DMS79 treated with DMSO at 0.1 percent for 48 hours (cell line): ENCODE measurements at regions not wholly inside any gene's neighbourhood (a gene's known extent, or its start where the extent isn't known, plus 50 kb on each side); places are given as distances from the start of the nearest gene placed in this dataset.
"Not testable (repeated sequence)": the region's sequence is repeated elsewhere in the genome, so short reads cannot be mapped to it uniquely, and the experiment has no call there.

ENCODE experiments used
- DNase-seq: peaks from one replicate; lab custom pipeline; 2025; lab: John Stamatoyannopoulos, UW

DNA sequence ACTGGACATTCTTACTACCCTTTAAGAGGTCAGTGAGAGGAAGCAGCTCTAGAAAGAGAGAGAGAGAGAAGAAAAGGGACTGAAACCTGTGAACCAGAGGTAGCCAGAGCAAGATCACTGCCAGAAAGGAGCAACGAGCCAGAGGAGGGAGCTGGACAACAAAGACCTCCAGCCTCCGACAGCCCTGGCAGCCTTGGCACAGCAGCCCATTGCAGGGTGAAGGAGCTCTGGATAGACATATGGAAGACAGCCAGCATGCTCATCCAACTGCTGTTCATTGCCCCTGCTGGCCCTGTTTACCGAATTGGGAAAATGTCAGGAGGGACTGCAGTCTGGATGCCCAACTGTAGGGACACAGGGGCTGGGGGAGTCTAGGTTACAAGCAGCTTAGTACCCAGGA is 228.4 kb upstream of the SLC35G4 start:
- no peak for DNase-seq

DNA sequence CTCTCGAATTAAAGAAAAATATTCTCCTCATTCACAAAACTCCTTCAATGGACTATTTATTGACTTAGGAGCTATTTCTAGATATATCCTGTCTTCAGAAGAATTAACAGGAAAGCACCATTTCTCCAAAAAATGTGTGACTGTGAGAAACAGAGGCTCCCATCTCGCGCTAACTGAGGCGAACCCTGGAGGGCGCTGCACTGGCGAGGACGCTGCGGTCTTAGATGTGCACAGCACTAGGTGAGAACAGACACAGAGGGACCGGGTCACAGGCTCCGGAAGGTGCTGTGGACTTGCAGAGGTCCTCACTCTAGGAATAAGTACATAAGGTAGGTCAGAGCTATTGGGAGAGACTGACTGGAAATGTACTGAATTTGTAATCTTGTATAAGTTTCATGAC is 229.7 kb upstream of the SLC35G4 start:
- no peak for DNase-seq

DNA sequence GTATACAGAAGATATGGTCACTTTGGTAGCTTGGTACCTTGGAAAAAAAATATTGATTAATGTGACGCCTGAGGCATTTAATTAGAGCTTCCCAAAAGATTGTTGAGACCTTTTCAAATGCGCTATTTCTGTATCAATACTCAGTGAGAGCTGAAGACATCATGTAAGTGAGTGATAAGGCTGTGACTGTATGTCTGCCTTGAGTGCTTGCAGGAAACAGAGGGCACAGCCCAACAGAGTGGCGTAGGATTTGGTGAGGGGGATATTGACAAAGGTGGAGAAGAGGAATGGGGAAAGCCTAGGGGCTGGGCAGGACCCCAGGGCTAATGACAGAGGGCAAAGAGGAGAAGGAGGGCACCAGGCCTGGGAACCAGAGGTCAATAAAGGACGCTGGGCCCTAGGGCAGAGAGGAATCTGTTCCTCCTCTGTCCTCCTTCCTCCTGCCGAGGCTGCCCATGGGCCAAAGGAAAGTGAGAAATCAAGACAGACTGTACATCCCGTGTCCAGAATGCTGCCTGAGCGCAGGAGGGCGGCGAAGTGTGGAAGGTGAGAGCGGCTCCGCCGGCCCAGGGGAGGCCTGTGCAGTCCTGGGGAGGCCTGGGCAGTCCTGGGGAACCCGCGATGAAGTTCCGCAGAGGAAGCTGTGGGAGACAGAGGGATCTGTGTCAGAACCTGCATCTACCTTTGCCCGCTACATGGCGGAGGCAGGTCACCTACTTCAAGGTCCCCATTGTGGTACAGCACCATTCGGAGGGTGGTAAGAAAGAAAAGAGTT is 228.6 kb upstream of the PIEZO2 start:
- no peak for DNase-seq

DNA sequence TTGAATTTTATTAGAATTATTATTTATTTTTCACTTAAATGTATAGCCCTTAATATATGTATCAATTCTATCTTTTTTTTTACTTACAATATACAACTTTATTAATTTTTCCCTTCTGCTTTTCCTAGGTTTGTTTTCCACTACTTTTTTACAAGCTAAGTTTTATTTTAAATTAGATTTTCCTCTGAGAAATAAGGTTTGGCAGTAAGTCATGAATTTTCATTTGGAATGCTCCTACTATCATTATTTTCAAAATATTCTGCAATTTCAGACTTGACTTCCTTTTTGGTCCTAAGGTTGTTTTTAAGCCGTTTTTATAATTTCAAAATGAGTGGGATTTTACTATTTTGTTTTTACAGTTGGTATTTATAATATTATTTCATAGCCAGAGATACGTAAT is 222.8 kb upstream of the PIEZO2 start:
- no peak for DNase-seq

DNA sequence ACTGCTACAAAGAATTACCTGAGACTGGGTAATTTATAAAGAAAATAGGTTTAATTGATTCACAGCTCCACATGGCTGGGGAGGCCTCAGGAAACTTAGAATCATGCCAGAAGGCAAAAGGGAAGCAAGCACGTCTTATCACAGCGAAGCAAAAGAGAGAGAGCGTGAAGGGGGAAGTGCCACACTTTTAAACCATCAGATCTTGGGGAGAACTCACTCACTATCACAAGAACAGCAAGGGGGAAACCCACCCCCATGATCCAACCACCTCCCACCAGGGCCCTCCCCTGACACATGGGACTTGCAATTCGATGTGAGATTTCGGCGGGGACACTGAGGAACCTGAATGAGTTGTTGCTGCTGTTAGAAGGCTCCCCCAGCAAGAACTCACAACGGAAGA is 220.2 kb upstream of the PIEZO2 start:
- DNase-seq = no peak

DNA sequence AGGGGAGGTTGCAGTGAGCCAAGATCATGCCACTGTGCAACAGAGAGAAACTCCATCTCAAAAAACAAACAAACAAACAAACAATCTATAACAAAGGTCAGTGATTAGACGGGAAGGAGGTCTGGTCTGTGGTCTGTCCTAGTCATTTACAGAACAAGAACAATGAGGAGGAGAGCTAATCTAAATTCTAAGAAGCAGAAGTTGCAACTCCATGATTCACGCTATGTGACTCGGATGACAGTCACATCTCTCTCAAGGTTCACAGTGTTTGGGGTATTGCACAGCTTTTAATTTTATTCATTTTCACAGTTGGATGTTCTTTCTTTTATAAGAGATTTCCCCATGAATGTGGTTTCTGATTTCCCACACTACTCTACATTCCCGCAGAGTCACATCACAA is 218.7 kb upstream of the PIEZO2 start:
- DNase-seq = no peak

DNA sequence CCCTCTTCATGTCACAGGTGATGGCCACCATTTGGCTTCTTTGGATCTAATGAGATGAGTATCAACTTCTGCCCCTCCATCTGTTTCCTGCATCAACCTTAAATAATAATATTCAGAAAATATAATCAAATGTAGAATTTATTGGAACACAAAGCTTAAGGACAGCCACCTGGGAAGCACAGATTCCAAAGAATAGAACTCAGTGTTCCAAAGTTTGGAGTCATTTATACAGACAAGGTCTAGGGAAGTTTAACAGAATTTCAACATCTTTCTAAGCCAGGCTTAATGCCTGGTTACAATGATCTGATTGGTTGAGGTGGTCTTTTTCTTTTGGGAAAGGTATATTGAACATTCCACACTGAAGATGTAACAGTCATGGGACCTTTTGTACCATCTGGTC is 218.0 kb upstream of the PIEZO2 start:
- no peak for DNase-seq

DNA sequence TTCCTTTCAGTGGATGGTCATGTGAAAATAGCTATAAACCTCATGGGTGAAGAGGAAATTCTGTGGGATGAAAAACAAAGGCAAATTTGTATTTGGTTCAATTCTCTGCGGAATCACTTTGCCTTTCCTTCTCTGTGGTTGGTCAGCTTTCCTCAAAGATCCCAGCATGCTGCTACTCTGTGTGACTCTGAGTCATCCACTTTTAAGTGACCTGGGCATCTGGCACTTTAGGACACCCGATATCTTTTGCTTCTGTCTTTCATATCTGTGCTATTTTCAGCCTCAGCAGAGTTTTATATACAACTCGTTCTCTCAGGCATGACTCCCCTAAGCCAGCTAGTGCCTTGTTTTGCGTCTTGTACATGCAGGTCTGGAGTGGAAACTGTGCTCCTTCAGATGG is 217.0 kb upstream of the PIEZO2 start:
- peak; percentile 63 for DNase-seq

DNA sequence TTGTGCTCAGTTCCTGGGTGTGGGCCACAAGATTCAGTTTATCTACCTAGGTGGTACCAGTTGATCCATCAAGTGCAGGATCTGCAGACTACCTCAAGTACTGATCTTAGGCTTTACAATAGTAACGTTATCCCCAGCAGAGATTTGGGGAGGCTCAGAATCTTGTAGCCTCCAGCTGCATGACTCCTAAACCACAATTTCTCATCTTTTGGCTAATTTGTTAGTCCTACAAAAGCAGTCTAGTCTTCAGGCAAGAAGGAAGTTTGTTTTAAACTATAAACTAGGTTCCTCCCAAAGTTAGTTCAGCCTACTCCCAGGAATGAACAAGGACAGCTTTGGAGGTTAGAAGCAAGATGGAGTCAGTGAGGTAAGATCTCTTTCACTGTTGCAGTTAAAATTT is 213.5 kb upstream of the PIEZO2 start:
- no peak for DNase-seq

DNA sequence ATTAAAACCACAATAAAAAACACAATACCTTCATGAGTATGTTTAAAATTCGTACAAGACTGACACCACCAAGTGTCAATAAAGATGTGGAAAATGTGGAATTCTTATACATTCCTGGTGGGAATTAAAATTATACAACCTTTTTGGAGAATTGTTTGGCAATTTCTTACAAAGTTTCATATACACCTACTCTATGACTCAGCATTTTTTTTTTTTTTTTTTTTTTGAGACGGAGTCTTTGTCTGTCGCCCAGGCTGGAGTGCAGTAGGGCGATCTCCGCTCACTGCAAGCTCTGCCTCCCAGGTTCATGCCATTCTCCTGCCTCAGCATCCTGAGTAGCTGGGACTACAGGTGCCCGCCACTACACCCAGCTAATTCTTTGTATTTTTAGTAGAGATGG is 212.5 kb upstream of the PIEZO2 start:
- DNase-seq = not testable (repeated sequence)

DNA sequence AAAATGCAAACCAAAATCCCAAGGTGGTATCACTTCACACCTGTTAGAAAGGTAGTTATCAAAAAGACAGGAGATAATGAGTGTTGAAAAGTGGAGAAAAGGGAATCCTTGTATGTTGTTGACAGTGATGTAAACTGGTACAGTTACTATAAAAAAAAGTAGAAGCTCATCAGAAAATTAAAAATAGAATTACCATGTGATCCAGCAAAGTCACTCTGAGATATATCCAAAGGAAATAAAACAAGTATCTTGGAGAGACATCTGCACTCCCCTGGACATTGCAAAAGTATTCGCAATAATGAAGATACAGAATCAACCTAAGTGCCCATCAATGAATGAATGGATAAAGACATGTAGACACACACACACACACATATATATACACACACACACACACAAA is 208.3 kb upstream of the PIEZO2 start:
- no peak for DNase-seq

DNA sequence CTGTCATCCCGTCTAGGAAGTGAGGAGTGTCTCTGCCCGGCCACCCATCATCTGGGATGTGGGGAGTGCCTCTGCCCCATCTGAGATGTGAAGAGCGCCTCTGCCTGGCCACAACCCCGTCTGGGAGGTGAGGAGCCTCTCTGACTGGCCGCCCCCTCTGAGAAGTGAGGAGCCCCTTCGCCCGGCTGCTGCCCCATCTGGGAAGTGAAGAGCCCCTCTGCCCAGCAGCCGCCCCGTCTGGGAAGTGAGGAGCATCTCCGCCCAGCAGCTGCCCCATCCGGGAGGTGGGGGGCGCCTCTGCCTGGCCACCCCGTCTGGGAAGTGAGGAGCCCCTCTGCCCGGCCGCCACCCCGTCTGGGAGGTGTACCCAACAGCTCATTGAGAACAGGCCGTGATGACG is 195.2 kb upstream of the PIEZO2 start:
- not testable (repeated sequence) for DNase-seq

DNA sequence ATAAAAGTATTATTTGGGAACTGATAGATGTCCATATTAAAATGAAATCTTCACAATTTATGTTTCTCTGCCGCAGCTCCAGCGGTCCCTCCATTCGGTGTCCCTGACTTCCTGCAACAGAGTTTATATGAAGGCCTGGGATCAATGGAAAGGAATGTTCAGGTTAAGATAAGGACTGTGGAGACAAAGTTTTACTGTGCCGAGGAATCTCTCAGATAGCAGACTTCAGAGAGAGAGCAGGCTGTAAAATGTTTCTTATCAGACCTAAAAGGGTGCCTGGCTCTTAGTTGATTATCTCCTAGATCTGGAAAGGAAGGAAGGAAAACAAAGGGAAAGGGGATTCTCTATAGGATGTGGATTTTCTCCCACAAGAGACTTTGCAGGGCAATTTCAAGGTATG is 193.7 kb upstream of the PIEZO2 start:
- no peak for DNase-seq

DNA sequence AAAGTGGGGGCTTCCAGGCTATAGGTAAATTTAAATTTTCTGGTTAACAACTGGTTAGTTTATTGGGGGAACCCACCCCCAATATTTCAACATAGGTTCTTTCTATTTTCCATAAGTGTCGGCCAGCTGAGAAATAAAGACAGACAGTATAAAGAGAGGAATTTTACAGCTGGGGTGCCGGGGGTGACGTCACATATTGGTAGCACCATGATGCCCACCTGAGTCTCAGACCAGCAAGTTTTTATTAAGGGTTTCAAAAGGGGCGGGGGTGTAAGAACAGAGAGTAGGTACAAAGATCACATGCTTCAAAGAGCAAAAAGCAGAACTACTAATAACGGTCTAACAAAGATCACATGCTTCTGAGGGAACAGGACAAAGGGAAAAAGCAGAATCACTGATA is 192.7 kb upstream of the PIEZO2 start:
- DNase-seq = not testable (repeated sequence)

DNA sequence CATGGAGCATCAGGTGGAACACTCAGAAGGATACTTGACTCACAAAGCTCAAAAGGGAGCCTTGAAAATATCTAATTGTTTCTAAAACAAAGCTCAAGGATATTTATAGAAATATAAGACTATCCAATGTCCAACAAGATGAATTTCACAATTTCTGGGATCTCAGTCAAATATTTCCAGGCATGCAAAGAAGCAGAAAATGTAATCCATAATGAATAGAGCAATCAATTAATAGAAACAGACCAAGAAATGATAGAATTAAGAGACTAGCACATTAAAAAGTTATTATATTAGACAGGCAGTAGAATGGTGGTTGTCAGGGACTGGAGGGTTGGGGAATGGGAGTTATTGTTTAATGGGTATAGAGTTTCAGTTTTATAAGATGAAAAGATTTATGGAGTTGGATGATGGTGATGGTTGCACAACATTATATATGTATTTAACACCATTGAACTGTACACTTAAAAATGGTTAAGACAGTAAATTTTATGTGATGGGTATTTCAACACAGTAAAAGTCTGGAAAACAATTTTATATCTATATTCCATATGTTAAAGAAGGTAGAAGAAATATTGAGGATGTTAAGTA is 189.9 kb upstream of the PIEZO2 start:
- no peak for DNase-seq

DNA sequence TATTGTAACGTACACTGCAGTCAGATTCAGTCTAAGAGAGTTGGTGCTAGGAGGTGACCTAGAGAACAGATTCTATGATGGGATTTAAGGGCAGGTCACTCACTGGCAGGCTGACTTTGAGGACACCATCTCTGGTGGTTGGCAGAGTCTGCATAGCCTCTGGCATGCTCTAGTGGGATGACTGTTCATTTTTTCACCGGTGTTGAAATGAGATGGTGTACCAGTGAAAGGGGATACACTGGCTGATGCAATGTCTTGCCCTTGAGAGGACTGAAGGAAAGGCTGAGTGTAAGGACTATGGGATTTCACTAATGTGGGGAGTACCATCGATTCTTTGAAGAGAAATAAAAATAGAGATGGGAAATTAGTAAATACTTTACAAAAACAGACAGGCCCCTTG is 186.9 kb upstream of the PIEZO2 start:
- no peak for DNase-seq

DNA sequence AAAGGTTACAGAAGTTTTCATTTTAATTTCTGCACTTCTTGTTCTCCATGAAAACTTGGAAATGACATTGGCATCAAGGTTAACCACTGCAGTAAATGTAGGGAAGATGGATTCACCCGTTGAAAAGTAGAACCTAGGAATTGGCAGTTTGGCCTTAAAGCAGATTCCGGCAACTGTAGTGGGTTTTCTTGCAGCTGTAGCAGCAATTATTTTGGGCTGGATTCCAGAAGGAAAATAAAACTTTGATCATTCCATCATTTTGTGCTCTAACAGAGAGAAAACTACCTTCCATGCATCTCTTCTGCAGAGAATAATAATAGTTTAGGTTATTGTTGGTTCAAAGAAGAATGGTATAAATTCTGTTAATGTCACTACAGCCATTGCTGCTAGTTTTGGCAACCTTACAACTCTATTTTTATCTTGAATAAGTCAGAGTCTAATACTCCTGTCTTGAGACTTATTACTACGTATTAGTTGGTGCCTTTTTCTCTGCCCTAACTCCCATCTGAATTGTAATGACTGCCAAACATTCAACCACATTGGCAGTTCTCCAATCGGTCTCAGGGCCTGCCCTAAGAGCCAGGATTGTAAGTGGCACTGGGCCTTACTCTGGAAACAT is 178.1 kb upstream of the PIEZO2 start:
- DNase-seq = peak; percentile 10

DNA sequence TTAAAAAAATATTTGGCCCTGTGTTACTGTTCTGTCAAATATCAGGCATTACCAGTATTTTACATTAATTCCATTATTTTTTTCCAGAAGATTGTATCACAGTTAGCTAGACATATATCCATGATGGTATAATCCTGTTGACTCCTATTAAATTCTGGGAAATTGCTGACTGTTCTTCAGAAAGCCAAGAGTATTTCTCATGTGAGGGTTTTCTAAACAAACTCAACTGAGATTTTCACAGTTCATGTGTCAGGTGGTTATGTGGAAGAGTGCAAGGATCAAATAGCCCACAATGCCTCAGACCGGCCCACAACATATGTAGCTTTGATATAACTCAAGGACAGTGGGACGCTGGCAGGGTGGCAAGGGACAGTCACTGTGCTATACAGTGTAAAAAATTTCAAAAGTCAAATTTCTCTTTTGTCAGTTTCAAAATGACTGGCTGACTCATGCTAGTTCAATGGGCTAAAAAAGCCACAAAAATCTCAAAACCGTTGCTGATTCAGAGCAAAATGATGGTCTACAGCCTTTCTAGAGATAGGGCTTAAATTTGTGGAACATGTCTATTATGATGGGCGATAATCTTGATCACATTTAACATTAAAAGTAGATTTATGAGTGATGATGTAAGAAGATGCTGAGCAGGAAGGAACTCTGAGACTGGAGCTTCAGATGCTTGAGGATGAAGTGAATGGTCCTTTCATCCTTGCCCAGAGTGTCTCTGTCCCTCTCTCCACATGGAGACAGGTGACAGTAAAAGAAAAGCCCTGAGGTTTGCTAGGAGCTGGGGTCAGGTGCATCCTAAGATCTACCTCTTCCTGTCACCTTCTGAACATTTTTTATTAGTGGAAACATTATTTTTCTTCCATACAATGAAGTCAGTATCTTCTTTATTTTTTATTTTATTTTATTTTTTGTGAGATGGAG is 175.8 kb upstream of the PIEZO2 start:
- DNase-seq = no peak

DNA sequence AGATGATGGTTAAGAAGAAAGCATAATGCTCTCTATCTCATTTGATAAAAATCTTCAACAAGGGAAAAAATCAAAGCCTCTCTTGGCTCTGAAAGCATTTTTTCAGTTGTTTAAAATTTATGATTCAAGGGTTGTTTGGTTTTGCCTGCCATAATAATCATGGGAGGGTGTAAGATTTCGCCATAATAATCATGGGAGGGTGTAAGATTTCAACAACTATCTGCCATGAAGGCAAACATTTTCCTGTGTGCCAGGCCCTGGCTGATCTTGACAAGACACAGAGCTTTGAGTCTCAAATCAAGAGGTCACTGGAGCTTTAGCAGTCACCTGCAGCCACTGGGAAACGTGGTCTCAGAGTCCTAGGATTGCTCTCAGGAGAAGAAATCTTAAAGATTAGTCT is 175.1 kb upstream of the PIEZO2 start:
- no peak for DNase-seq

DNA sequence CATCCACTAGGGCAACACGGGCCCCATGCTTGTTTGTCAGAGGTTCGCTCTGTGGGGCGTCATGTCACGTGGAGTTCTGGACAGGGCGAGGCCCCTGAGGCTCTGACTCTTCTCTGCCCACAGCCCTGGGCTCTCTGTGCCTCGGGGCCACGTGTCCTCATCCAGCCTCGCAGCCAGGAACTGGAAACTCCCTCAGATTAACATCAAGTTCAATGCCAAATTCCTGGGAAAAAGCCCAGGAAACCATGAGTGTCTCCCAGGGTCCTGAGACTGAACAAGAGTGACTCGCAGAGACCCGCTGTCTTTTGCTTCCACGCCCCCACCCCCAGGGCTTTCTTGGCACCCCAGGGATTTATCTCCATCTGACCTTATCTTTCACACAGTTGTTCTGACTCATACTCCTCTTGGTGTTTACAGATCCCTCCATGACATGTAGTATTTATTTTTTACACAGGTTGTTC is 174.0 kb upstream of the PIEZO2 start:
- DNase-seq = no peak

DNA sequence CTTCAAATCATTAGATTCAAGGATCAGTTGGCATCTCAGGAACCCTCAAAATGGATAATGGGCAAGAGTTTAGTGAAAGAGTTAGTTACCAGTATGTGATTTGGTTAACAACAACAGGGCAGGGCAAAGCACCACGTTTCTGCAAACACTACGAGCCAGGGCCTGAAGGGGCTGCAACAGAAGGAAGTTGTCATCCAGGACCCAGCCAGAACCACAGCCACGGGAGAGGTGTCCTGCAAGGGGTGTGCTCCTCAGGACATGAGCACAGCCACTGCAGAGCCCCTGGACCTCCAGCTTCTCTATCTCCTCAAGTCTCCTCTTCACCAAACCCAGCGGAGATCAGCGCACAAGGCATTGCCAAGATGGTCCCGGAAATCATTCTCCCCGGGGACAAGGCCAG is 173.3 kb upstream of the PIEZO2 start:
- DNase-seq = no peak

DNA sequence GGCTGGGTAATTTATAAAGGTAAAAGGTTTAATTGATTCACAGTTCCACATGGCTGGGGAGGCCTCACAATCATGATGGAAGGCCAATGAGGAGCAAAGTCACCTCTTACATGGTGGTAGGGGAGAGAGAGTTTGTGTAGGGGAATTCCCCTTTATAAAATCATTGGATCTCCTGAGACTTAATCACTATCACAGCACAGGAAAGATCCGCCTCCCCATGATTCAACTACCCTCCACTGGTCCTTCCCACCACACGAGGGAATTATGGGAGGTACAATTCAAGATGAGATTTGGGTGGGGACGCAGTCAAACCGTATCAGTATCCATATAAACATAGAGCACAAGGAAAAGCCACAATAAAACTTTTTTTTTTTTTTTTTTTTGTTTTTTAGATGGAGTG is 172.6 kb upstream of the PIEZO2 start:
- no peak for DNase-seq
